Inferior parietal cortex (tissue), 1 donor: ENCODE measurements at regions not wholly inside any gene's neighbourhood (a gene's known extent, or its start where the extent isn't known, plus 50 kb on each side); places are given as distances from the start of the nearest gene placed in this dataset.

Source experiments
- DNase-seq: peaks from one replicate; pipeline ENCODE4 v3.0.0-alpha.2; 2016; ENCODE audit errors: extremely low spot score

DNA sequence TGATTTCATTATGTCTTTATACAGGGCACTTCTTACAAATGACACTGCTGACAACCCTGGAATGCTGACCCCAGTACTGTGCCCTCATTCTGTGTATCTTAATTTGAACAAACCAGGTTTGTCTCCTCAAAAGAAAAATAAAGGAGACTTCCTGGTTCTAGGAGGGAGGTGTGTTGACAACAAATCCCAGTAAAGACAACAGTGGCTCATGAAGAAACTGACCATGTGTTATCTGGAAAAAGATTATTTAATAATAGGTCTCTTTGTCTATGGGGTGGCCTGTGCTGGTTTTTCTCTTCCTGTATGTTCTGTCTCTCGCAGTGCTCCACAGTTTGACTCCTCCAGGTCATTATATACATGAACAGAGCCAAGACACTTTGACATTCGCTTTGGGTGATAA, 454.6 kb downstream of the LMO4 start:
- no peak for DNase-seq

DNA sequence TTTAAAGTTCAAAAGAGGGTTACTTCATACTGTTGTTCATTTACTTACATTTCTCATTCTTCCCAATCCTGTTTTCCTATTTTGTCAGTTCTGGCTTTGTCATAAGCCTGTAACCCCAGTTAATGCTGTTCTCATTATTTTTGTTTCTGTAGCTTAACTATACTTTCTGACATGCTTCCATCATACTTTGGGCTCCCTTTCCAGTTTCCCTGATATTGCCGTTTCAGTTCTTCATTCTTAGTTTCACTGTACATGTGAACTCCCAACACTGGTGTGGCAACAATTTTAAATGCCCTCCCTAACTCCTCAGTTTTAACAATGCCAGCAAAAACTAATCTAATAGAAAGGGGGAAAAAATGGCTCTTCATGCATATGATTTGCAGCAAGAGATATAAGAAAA, 456.7 kb downstream of the LMO4 start:
- DNase-seq, result no peak

- DNase-seq, result no peak
Observed at GRCh38 chr1:87786229-87786628, 457.5 kb downstream of the LMO4 start.

DNA sequence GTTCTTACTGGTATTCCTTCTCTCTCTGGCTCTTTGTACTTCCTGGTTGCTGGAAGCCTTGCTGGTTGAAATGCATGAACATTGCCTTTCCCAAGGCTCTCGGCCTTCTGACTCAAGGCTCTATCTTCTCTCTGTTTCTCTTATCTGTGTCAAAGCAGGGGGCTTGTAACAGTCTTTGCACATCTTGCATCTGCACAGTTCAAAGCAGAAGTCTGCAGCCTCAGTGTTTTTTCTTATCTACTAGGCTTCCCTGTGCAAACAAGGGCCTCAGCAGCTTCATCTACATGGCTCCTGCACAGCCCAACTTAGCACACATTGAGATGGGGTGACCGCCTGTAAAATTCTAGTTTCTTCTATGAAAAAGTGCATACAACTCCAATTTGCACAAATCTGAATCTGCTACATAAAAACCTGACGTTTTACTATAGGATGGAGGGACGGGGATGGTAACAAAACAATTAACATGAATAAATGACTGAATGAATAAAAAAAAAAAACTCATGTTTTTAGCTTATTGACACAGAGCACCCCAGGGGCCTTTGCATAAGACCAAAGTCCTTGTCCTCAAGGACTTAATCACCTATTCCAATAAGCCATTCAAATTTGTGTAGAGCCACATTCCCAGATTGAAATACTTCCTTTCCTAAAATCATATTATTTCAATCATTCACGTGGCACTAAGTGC, 458.3 kb downstream of the LMO4 start:
- DNase-seq, result no peak

GRCh38 chr1:87787551-87787950, 458.9 kb downstream of the LMO4 start:
- no peak for DNase-seq

DNA sequence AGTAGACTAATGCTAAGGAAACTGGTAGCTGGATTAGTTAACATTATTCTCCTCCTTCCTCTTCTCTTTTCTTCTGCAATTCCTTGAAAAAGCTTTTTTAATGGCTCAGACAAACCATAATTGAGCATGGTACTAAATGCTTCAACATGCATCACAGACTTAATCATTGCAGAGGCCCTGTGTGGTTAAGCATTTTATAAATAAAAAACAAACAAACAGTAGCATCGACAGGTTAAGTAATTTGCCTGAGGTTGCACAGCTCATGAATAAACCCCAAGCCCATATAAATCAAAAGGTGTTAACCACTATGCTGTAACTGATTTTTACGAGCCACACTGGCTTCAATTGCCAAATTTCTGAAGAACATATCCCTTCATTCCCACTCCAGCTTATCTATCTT, 462.1 kb downstream of the LMO4 start:
- no peak for DNase-seq

DNA sequence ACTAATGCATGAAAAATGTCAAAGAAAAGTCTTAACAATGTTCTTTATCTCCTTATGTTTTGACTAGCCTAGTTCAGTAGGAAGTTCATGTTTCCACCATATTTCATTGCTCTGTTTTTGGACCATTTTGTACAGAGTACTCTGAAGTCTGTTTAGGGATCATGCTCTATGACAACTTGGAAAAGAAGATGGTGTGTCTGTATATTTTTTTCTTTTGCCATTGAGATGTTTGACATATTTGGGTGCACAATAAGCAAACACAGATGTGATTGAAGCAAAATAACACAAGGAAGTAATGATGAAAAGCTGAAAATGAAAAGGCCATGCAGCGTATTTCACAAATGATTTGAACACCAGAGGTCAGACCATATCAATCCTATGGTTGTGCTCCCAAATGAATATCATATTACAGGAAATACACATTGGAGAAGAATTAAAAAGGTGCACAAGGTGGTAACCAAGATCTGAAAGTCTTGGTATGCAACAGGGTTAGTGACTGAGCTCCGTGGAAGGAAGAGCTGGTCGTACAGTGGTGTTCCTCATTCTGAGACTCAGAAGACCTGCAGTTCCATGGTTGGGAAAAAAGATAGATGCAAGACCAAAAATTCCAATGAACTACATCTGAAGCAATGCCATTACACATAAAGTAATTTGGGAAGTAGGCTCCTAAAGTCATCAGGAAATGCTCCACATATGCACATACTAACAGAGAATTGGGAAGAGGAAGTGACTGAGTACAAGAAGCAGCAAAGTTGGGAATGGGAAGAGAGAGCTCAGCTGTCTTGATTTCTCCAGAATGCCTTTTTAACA, 463.5 kb downstream of the LMO4 start:
- no peak for DNase-seq

DNA sequence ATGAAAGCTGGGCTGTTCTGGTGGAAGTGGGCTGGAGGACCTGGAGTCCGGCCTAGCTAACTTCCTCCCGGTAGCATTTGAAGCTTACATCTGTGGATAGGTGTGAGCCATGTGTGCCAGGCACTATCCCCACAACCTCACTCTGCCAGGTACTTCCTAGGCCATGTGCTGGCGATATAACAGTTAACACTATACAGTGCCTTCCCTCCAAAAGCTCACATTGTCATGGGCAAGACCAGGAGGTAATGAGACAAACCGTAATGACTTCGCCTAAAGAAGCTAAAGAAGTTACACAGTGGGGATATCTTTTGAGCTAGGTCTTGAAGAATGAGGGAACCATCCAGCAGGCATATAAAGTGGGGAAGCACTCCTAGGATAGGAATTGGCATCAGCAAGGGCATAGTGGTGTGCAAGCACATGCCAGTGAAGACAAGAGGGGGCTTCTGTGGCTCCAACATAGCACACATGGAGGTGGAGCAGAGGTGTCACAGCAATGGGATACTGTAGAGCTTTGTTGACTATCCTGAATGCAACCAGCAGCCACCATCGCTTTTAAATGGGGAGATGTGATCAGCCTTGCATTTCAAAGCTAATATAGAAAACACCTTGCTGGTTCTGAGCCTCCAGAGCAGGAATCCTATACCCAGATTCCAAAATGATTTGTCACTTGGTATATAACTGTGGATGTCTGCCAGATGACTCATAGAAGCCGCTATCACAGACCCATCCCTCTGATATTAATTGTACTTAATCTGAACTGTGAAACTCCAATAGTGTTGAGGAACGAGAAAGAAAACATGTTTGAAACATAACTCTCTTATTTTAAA, 466.3 kb downstream of the LMO4 start:
- DNase-seq, result no peak

GRCh38 chr1:87795615-87796337, 467.1 kb downstream of the LMO4 start:
- no peak for DNase-seq

DNA sequence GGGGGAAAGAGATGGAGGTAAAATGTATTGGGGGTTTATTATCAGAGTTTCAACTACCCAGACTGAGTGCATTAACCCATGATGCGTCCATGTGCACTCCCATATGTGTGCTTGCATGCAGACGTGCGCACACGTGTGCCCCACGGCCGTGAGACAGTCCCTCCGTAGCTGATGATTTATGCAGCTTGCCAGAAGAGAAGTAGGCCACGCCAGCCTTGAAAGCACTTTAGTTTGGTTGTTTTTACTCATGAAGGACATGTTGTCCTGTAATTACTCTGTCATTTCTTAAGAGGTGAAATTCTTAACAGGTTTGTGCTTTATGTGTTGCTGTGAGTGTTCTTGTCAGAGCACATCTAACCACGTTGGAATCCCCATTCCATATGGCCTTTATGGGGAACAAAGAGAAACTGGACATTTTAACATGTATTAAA, 467.8 kb downstream of the LMO4 start:
- no peak for DNase-seq

DNA sequence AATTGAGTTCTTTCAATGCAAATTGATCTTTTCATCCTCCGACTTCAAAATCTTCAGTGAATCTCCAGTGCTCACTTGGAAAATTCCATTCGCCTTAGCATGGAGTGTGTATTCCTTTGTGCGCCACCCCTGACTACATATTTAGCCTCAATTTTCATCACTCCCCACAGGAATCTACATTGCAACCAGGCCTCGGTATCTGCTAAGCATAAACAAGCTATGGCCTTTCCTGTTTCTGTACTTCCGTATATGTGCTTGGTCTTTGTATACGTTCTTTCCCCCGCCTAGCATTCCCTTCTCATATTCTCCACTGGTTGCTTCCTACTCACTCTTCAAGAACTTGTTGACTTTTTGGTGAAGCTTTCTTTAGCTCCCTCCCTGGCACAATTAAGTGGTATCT, 470.8 kb downstream of the LMO4 start:
- no peak for DNase-seq

DNA sequence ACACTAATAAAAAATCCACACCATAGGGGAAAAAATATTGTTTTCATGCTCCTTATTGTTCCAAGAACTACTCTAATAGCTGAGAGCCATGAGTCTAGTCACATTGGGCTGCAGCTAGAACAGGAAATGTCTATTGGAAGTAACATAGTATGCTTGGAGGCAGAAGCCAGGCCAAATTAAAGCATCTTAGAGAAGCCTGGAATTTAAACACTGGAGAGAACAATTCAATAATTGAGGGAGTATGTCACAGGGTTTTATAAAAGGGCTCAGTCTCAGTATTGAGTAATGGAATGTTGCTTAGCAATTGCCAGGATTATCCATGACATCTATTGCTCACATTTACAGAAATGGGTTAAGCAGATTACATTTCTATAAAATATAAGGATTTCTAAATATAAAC, 471.3 kb downstream of the LMO4 start:
- no peak for DNase-seq

- DNase-seq, result no peak
Observed at GRCh38 chr1:87803375-87803774, 474.7 kb downstream of the LMO4 start.

DNA sequence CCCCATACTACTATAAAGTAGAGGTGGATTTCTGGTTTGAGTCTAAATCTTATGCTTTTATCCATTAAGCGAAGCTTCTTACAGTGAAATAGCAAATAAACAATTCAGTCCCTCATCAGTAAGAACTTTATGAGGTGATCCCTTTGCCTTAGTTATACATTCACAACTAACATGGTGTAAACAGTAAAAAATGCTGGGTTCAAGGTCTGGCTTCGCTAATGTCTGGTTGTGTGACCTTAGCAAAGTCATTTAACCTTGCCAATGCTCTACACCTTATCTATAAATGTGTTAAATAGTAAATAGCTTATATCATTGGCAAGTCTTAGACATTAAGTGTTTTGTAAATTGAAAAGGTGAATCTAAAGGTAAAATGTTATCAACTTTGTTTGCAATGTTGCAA, 475.4 kb downstream of the LMO4 start:
- DNase-seq, result no peak

- no peak for DNase-seq
Observed at GRCh38 chr1:87805666-87806378, 477.1 kb downstream of the LMO4 start.

DNA sequence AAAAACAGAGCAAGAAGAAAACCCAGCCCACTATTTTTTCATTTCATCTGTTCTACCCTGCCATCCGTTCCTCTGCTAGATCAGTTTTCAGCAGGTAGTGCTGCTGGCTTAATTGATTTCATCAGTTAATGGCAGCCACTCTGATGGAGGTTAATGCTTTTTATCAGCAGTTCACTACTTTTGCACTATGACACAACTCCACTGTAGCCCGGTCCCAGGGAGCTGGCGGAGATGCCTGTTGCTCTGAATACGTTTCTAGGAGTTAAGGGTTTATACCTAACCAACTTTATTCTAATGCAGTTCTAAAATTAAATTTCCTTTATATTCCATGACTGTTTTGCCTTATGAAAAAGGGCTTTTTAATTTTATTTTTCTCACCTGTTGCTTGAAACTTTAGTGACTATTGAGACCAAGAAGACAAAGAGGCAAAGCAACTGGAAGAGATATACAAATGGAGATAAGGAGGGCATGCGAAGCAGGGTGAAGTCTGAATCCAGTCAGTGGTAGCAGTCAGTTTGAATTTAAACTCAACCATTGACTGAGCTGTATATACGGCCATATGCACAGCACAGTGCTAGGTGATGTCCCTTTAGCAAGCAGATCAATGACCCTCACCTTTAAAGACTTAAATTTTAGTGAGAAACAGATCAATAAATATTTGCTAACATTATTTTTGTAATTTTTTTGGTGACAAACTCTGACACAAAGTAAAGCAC, 477.9 kb downstream of the LMO4 start:
- no peak for DNase-seq

- no peak for DNase-seq
Observed at GRCh38 chr1:87810166-87810565, 481.5 kb downstream of the LMO4 start.

GRCh38 chr1:87812871-87813577, 484.3 kb downstream of the LMO4 start:
- DNase-seq, result no peak

DNA sequence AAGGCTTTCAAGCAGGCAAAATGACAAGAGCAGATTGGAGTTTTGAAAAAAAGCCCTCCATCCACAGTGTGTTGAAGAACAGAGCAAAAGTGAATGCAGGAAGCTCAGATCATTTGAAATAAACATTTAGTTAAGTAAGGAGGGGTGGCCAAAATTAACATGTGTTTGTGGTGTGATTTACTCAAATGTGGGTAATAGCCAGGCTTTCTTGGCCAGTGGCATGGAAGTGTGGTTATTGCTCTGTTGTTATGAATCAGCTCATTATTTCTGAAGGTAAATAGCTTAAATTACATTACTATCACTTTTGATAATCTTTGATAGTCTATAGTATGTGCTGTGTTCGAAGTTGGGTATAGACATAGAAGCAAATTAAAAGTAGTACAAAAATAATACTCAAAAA, 485.9 kb downstream of the LMO4 start:
- DNase-seq, result no peak

DNA sequence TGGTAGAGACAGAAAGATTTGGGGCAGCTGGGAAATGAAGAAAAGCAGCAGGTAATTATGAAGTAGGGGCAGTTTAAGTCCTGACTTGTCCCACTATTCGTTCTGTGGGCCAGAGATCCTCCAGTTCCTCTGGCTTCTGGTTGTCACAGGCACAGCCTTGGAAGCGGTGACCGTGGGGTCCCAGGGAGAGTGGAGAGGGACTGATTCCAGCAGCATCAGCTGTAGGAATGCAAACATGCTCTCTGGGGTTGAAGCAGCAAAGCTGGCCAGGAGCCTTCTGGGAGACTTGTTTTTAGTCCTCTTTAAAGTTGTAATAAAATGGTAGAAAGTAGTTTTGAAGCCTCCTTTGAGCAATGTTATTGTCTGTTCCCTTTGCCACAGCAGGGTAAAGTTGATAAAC, 488.0 kb downstream of the LMO4 start:
- no peak for DNase-seq
